GM18520 (cell line): ENCODE measurements at regions not wholly inside any gene's neighbourhood (a gene's known extent, or its start where the extent isn't known, plus 50 kb on each side); places are given as distances from the start of the nearest gene placed in this dataset.
A peak's percentile ranks its signal among the peaks of the same experiment; 100 is the strongest.

Experiments
- ATAC-seq: cut with Tn5 transposase; IDR thresholded peaks from one replicate; pipeline ENCODE4 v1.9.1; 2021; ENCODE audit not compliant: unreplicated experiment

DNA sequence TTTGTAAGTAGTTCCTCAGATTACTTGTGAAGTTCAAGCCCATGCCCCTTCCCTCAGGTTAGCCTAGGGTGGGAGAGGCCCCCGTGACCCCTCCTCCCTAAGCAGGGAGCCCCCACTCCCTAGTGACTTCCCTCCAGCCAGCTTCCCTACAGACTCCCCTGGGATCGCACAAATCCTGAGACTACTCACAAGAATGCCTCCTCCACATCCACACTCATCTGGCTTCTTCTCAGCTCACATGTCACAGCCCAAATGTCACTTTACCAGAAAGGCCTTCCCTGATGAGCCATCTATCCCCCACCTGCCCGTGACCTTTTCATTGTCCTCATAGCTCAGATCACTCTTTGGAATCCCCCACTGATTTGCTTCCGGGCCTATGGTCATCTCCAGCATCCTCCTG lies 96.7 kb upstream of the ARAP3 start:
- no peak for ATAC-seq

DNA sequence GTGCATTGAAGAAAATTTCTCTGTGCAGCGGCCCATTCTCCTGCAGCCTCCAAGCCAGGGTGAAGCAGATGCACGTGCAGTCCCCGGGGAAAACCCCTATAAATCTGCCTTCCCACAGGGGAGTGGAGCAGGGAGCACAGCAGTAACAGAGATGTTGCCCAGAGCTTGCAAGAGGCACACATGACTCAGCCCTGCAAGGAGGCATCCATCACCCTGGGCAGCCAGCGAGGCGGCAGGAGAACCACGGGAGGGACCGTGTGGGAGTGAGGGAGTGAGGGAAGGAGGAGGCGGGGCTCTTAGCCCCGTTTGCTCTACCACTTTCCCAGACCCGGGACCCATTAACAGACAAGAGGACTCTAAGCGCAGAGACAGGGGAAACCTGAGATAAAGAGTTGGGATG lies 96.2 kb upstream of the ARAP3 start:
- ATAC-seq, result no peak

GRCh38 chr5:141777711-141778110 lies 95.7 kb upstream of the ARAP3 start:
- no peak for ATAC-seq

GRCh38 chr5:141777130-141777529 lies 95.1 kb upstream of the ARAP3 start:
- no peak for ATAC-seq

DNA sequence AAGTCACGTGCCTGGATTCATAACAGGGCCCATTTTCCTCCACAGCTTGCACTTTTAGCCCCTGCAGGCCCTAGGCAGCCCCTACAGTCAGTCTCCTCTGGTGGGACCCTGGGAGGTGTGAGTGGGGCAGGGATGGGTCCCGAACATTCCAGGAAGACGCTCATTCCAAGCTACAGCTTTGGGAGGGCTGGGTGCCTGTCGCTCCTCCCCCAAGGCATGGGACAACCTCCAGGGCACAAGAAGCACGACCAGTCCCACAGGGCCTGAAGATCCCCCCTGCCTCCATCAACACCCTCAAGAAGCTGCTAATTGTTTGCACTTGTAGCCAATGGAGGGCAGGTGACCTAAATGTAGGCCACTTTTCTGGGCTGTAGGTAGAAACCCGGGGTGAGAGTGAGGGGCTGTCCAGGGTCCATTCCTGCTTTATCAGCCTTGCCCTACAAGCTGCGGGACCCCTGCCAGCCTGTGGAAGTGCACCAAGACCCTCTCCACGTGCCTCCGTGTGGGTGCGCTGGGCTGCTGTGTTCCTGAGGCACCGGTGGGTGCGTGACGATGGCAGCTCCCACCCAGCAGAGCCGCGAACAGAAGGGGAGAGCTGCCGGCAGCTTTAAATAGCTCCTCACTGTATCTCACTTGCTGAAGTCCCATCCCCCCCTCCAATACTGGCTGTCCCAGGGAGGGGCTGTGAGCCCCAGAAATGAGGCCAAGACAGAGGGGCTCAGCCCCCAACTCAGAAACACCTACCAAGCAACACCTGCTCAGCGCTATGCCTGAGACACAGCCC lies 91.9 kb upstream of the ARAP3 start:
- ATAC-seq, result no peak

- no peak for ATAC-seq
Measured at GRCh38 chr5:141772281-141772680, 90.3 kb upstream of the ARAP3 start.

DNA sequence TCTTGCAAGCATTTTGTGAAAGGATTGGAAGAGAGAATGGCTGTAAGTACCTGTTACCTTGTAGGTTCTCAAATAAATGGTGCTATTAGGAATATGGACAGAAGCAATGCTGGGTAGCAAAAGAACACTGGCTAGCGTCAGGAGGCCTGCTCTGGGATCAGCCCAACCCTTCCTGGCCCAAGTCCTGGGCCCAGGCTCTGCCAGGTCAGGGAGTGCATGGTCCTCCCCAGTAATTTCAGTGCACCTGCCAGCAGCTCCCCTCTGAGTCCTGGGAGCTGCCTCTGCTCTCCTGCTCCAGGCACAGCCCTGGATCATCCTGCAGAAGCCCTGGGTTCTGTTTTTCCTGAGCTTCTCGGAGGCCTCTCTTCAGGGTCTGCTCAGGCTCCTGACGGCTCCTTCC lies 89.5 kb upstream of the ARAP3 start:
- no peak for ATAC-seq

GRCh38 chr5:141771031-141771430 lies 89.0 kb upstream of the ARAP3 start:
- no peak for ATAC-seq

DNA sequence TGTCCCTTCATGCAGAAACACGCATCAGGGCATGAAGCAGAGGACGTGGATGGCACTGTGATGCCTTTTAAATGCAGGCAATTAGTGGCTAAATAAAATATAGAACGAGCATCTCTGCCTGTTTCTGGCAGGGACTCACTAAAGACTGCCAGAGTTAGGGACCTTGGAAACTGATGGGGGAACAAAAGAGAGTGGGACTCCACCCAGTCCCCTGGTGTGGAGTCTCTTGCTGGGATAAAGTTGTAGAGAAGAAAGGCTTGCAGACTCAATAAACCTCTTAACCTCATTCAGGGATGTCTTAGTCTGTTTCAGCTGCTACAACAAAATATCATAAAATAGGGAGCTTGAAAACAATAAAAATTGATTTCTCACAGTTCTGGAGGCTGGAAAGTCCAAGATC lies 87.6 kb upstream of the ARAP3 start:
- ATAC-seq, result no peak

- no peak for ATAC-seq
Measured at GRCh38 chr5:141767671-141768070, 85.6 kb upstream of the ARAP3 start.

DNA sequence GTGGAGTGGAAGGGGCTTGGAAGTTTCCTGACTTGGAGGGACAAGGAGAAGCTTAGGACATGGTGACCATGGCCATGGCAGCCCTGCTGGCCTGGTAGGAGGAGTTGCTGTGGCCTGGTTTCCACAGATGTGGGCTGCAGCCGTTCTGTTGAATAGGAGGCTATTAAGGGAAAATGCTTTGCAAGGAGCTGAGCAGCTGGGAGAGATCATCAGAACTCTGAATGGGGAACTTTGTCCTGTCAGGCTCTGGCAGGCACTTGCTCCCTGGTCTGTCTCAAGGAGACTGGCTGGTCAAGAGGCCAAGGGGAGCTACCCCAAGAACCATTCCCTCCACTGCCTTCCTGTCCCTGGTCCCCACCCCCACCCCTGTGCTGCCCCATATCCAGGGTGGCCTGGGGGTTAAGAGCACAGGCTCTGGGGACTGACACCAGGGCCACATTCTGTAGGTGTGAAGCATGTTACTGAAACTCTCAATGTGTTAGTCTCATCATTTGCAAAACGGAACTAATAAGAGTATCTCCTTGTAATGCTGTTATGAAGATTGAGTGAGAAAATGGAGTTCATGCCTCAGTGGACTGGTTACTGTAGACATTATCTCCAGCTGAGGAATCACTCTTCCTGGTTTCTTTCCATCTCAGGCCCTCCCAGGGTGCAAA lies 84.0 kb upstream of the ARAP3 start:
- peak; percentile 49 for ATAC-seq

DNA sequence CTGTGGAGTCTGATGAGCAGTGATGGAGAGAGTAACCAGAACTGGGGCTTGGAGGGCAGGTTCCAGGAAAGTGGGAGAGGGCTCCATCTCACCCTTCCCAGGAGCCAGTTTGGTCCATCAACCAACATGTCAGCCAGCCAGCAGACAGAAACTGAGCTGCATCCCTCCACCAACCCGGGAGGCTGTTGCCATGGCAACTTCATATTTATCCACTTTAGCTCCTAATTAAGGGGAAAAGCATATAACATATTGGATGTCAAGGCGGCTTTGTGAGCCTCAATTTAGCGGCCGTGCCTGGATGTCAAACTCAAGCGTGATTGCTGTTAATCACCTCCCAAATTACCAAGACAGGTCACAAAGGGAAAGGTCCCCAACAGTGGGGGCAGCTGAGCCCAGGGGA lies 81.5 kb upstream of the ARAP3 start:
- ATAC-seq, result no peak

- peak; percentile 56 for ATAC-seq
Measured at GRCh38 chr5:141762790-141763368, 80.8 kb upstream of the ARAP3 start.

- no peak for ATAC-seq
Measured at GRCh38 chr5:141762316-141762715, 80.3 kb upstream of the ARAP3 start.

DNA sequence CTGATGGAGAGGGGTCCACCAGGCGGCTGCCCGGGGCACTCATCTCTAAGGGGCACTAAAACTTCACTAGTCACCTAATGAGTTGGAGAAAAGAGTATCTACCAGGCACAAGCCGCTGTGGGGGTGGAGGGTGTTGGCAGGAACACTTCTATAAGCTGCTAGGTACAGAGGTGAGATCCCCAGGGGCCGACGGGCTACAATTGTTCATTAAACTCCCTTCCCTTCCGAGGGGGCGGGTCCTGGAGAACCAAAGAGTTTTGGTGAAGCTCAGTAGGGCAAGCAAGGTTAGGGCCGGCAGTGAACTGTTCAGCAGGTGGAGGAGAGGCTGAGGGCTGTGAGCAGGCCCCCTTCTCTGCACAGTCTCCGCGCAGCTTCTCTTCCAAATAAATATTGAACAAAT lies 78.7 kb upstream of the ARAP3 start:
- ATAC-seq, result no peak

- ATAC-seq, result no peak
Measured at GRCh38 chr5:141760193-141760592, 78.2 kb upstream of the ARAP3 start.

DNA sequence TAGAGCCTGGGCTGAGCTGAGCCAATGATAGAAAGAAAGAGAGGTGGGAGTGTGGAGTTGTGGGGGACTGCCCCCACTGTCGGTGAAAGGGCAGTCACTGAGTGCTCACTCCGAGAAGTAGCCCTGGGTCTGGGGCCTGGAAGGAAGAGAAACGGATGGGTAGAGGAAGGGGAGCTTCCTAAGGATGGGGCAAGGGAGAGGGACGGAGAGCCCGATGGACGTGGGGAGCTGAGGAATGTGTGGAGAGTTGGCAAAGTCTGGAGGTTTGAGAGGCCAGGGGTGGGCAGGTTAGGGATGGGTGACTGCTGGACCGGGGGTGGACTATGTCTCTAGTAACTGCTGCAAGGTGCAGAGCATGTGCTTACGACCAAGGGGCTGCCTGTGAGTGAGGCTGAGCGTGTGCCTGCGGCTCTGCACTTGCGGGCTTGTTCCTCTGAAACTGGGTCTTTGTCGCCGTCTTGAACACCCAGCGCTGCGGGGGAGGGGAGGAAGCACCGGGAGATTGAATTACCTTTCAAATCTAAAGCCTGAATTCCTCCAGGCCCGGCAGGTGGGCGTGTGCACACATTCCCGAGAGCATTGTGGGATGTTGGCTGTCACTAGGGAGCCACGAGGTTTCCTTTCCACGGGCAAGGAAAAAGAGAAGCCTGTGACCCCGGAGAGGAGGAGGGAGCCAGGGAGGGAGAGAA lies 76.4 kb upstream of the ARAP3 start:
- no peak for ATAC-seq

GRCh38 chr5:141757402-141757801 lies 75.4 kb upstream of the ARAP3 start:
- no peak for ATAC-seq

DNA sequence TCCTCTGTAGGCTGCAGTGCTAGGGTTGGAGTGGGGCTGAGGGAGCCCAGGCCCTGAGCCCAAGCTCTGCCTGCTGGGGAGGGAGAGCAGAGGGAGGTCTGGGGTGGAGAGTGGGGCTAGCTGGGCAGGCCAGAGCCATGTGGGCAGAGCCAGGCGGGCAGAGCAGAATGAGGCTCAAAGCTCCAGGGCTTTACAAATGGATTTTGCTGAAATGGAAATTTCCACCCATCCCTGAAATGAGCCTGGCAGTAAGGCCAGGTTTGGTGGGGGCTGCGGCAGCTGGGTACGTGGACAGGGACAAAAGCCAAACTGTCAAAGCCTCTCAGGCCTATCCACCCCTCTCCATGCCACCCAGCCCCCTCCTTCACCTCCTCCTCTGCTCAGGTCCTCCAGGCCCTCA lies 74.2 kb upstream of the ARAP3 start:
- no peak for ATAC-seq

DNA sequence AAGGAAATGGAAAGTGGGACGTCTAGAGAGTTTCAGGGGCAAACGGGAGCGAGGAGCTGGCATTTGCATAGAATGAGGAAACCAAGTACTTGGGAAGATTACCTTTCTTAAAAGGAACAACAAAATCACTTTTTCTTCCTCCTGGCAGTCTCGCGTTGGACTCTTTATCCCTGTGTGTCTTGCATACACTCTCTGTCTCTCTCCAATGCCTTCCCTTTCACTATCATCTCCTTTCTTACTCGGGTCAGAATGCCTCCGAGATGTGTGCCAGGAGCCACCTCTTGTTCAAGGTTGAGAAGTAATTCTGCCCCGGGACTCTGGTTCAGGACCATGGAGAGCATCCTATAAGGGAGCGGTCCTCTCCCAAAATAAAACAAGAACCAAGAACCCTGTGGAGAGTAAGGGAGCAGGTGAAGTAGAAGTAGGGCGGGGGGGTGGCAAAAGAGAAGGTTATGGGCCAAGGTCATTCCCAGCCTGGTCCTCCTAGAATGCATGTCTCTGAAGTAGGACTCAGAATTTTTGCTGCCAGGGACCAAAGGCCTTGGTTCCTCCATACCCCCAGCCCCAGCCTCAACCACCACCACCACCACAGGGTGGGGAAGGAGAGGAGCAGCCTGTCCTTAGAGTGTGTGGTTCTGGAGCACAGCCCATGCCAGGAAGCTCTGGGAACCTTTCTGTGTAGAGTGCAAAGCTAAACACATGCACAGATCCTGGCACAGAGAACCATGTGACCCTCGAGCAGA lies 72.1 kb upstream of the ARAP3 start:
- no peak for ATAC-seq
